A549 (cell line): ENCODE measurements at regions not wholly inside any gene's neighbourhood (a gene's known extent, or its start where the extent isn't known, plus 50 kb on each side); places are given as distances from the start of the nearest gene placed in this dataset.

Experiments used
- ATAC-seq, 2 experiments: fragments of 200-7000 bp in 1 of 2; fragments of >200 bp in 1 of 2; cut with Nextera tagmentation in 1 of 2; cut with Tn5 transposase in 1 of 2; 3 replicates each; pipeline versions ENCODE4 v1.8.0 to v1.9.1; 2018 to 2020; ENCODE audit warnings: mild to moderate bottlenecking in 1 of 2, moderate library complexity in 1 of 2
- CTCF ChIA-PET: fragments of 300-600 bp; sonication (Branson Sonifier 250); formaldehyde crosslinking; extraction: SDS; loops from one replicate; lab custom pipeline; 2021; ENCODE audit warnings: antibody characterized with exemption, inconsistent platforms; lab: Yijun Ruan, JAX
- POLR2A ChIA-PET: fragments of 350-600 bp; formaldehyde crosslinking; extraction: SDS; loops from one replicate; lab custom pipeline; 2021; ENCODE audit warnings: antibody characterized with exemption, inconsistent platforms; lab: Yijun Ruan, JAX
- DNase-seq, 2 experiments: peaks; one replicate each; pipeline versions ENCODE4 v3.0.0 to v3.0.0-alpha.2; 2011 to 2016; ENCODE audit warnings: low read depth in 1 of 2, low spot score in 1 of 2
- FAIRE-seq: peaks from 2 replicates; lab custom pipeline; 2011; peaks lifted over from hg19 to GRCh38; lab: Jason Lieb, UNC
- H3K27ac ChIP-seq, 2 experiments: fragments of >200 bp; sonication (Bioruptor Twin); formaldehyde crosslinking; 3 replicates each; pipeline ENCODE4 v1.5.1; 2016 to 2017
- H3K4me1 ChIP-seq: fragments of >200 bp; sonication (Bioruptor Twin); formaldehyde crosslinking; 3 replicates; pipeline ENCODE4 v1.6.1; 2016
- H3K4me2 ChIP-seq: fragments of >200 bp; sonication (Bioruptor Twin); formaldehyde crosslinking; 3 replicates; pipeline ENCODE4 v1.6.1; 2016
- H3K4me3 ChIP-seq: fragments of >200 bp; sonication (Bioruptor Twin); formaldehyde crosslinking; 3 replicates; pipeline ENCODE4 v1.5.1; 2016
- H3K9me3 ChIP-seq: fragments of >200 bp; sonication (Bioruptor Twin); formaldehyde crosslinking; 3 replicates; pipeline ENCODE4 v1.6.1; 2016
- BCL3 ChIP-seq: fragments of >200 bp; sonication (Bioruptor Twin); formaldehyde crosslinking; IDR thresholded peaks from 3 replicates; pipeline ENCODE4 v1.6.1; 2016
- BHLHE40 ChIP-seq: IDR thresholded peaks from 2 replicates; pipeline ENCODE4 v1.6.1; 2012; ENCODE audit warnings: low read depth, low read length, inconsistent platforms
- CBX2 ChIP-seq: fragments of 200-600 bp; sonication (generic); IDR thresholded peaks from 2 replicates; pipeline ENCODE4 v1.6.1; 2016; ENCODE audit warnings: low read depth, mild to moderate bottlenecking, borderline replicate concordance
- CBX8 ChIP-seq: fragments of 200-600 bp; sonication (generic); IDR thresholded peaks from 2 replicates; pipeline ENCODE4 v1.6.1; 2016
- CEBPB ChIP-seq, 2 experiments: fragments of >200 bp in 1 of 2; sonication (Bioruptor Twin) in 1 of 2; formaldehyde crosslinking in 1 of 2; IDR thresholded peaks; 2 replicates each; pipeline ENCODE4 v1.6.1; 2012 to 2016
- CHD4 ChIP-seq: fragments of 200-600 bp; sonication (generic); IDR thresholded peaks from 2 replicates; pipeline ENCODE4 v1.6.1; 2016; ENCODE audit warnings: antibody characterized with exemption, mild to moderate bottlenecking, borderline replicate concordance
- E2F6 ChIP-seq: IDR thresholded peaks from 2 replicates; pipeline ENCODE4 v1.6.1; 2012; ENCODE audit warnings: low read depth, borderline replicate concordance
- EP300 ChIP-seq, 2 experiments: fragments of >200 bp; sonication (Bioruptor Twin); formaldehyde crosslinking; IDR thresholded peaks; 2 replicates in 1 of 2; 3 replicates in 1 of 2; pipeline ENCODE4 v1.6.1; 2016 to 2017
- ESRRA ChIP-seq: fragments of 150-350 bp; IDR thresholded peaks from 2 replicates; pipeline ENCODE4 v1.6.1; 2014; ENCODE audit warnings: mild to moderate bottlenecking, low read length, borderline replicate concordance
- FOSB ChIP-seq: fragments of 250-450 bp; sonication (Bioruptor Pico); IDR thresholded peaks from 2 replicates; pipeline ENCODE4 v1.5.0; 2020; ENCODE audit warnings: mild to moderate bottlenecking, moderate library complexity
- FOXS1 ChIP-seq: fragments of 250-450 bp; sonication (Bioruptor Pico); IDR thresholded peaks from 2 replicates; pipeline ENCODE4 v1.5.0; 2020; ENCODE audit warnings: mild to moderate bottlenecking, moderate library complexity
- HMGXB4 ChIP-seq: fragments of 250-450 bp; sonication (Bioruptor Pico); IDR thresholded peaks from 2 replicates; pipeline ENCODE4 v1.5.0; 2021; ENCODE audit warnings: mild to moderate bottlenecking, moderate library complexity, borderline replicate concordance
- JUN ChIP-seq, 2 experiments: fragments of >200 bp; sonication (Bioruptor Twin); formaldehyde crosslinking; IDR thresholded peaks; 2 replicates in 1 of 2; 3 replicates in 1 of 2; pipeline ENCODE4 v1.6.1; 2016 to 2017
- JUNB ChIP-seq: fragments of >200 bp; sonication (Bioruptor Twin); formaldehyde crosslinking; IDR thresholded peaks from 2 replicates; pipeline ENCODE4 v1.6.1; 2016
- MAFK ChIP-seq: fragments of 450-650 bp; IDR thresholded peaks from 2 replicates; pipeline ENCODE4 v1.6.1; 2014; ENCODE audit not compliant: partially characterized antibody
- MAX ChIP-seq: IDR thresholded peaks from 2 replicates; pipeline ENCODE4 v1.6.1; 2012
- NPAS2 ChIP-seq: fragments of 250-450 bp; sonication (Bioruptor Pico); IDR thresholded peaks from 2 replicates; pipeline ENCODE4 v1.8.0; 2022; ENCODE audit warnings: mild to moderate bottlenecking, moderate library complexity, borderline replicate concordance
- NR3C1 ChIP-seq: fragments of >200 bp; sonication (Bioruptor Twin); formaldehyde crosslinking; IDR thresholded peaks from 3 replicates; pipeline ENCODE4 v1.6.1; 2017
- PBX3 ChIP-seq: IDR thresholded peaks from 2 replicates; pipeline ENCODE4 v1.6.1; 2012
- POLR2AphosphoS2 ChIP-seq: conservative IDR thresholded peaks from 2 replicates; pipeline ENCODE4 v1.6.1; 2012; ENCODE audit warnings: low read length, improper control_type of control experiment, inconsistent platforms
- RAD21 ChIP-seq, 2 experiments: fragments of >200 bp in 1 of 2; sonication (Bioruptor Twin) in 1 of 2; formaldehyde crosslinking in 1 of 2; IDR thresholded peaks in 1 of 2; conservative IDR thresholded peaks in 1 of 2; 2 replicates in 1 of 2; 3 replicates in 1 of 2; pipeline ENCODE4 v1.6.1; 2012 to 2018; ENCODE audit warnings: inconsistent platforms in 1 of 2
- ZC3H11A ChIP-seq: fragments of 450-650 bp; IDR thresholded peaks from 2 replicates; pipeline ENCODE4 v1.6.1; 2014; ENCODE audit warnings: antibody characterized with exemption, mild to moderate bottlenecking
- ZFP36 ChIP-seq: fragments of 450-650 bp; IDR thresholded peaks from 2 replicates; pipeline ENCODE4 v1.6.1; 2014; ENCODE audit warnings: borderline replicate concordance; ENCODE audit not compliant: partially characterized antibody
- ZNF302 ChIP-seq: fragments of 250-450 bp; sonication (Bioruptor Pico); IDR thresholded peaks from 2 replicates; pipeline ENCODE4 v1.9.0; 2021; ENCODE audit warnings: inconsistent platforms, mild to moderate bottlenecking, moderate library complexity
- WGBS: methylation state at CpG from one replicate; pipeline ENCODE4 v1.1.6; 2017; ENCODE audit errors: missing lambda C conversion rate; 5-methylcytosine and 5-hydroxymethylcytosine counted together

- 61% methylated on average over 2 of the region's 2 CpGs for WGBS
- ChIA-PET CTCF (no interaction called here), POLR2A (no interaction called here)
- Histone ChIP-seq H3K4me2 (no peak overlapping the region), H3K9me3 (no peaks in the 10 kb centered on the region), H3K27ac (no peak overlapping the region), H3K4me1 (no peaks in the 10 kb centered on the region), H3K4me3 (no peak overlapping the region)
- DNase-seq (no peak), ATAC-seq (no peak), FAIRE-seq (no peak)
- TF ChIP-seq ZC3H11A = no peak
- no peak for TF ChIP-seq HMGXB4 (CRISPR knock-in tag)
- no peak for TF ChIP-seq CEBPB (IDR thresholded peaks at IDR 0.05)
- no peak for TF ChIP-seq BCL3
- TF ChIP-seq ESRRA = no peak
Measured at GRCh38 chr5:133890314-133890713, 78.1 kb downstream of the C5orf15 start.

- TF ChIP-seq CBX8 = no peak
- TF ChIP-seq CBX2 = no peak
- no peak for TF ChIP-seq BHLHE40
- TF ChIP-seq JUNB = no peak
- TF ChIP-seq CHD4 = no peak
- TF ChIP-seq ZFP36 = no peak
- TF ChIP-seq POLR2AphosphoS2 = no peak
- no peak for TF ChIP-seq PBX3
- TF ChIP-seq NR3C1 = no peak
- TF ChIP-seq FOXS1 = no peak
- no peak for TF ChIP-seq RAD21 (conservative IDR thresholded peaks at IDR 0.05 in 1 of 2, IDR thresholded peaks at IDR 0.05 in 1 of 2)
- no peak for TF ChIP-seq MAFK
- ChIA-PET CTCF (interaction anchor here (1.6 kb wide), 1 partner anchor 20 kb away, joined by 6 read pairs; no protein-coding TSS in a partner anchor), POLR2A (no interaction called here)
- Histone ChIP-seq H3K4me1 (no peaks in the 10 kb centered on the region), H3K27ac (no peak overlapping the region), H3K4me2 (no peak overlapping the region), H3K4me3 (no peak overlapping the region), H3K9me3 (no peaks in the 10 kb centered on the region)
- DNase-seq (no peak), FAIRE-seq (no peak), ATAC-seq (no peak)
- 80% methylated on average over 6 of the region's 6 CpGs for WGBS
Measured at GRCh38 chr5:133889271-133889905, 79.0 kb downstream of the C5orf15 start.

GRCh38 chr5:133888625-133888991 lies 79.8 kb downstream of the C5orf15 start:
- ATAC-seq = no peak
- no peak overlapping the region for H3K27ac ChIP-seq

More at GRCh38 chr5:133888625-133888991, 79.8 kb downstream of the C5orf15 start:
- no peaks in the 10 kb centered on the region for H3K9me3 ChIP-seq
- no peaks in the 10 kb centered on the region for H3K4me1 ChIP-seq
- no peak overlapping the region for H3K4me3 ChIP-seq
- FAIRE-seq (no peak), DNase-seq (no peak)
- CTCF ChIA-PET = interaction anchor here (1.6 kb wide), 1 partner anchor 20 kb away, joined by 6 read pairs; no protein-coding TSS in a partner anchor
- TF ChIP-seq ZFP36 = no peak
- no peak for TF ChIP-seq JUN (IDR thresholded peaks at IDR 0.05)
- no peak for TF ChIP-seq ESRRA
- no peak for TF ChIP-seq FOSB (CRISPR knock-in tag)
- no peak for TF ChIP-seq MAX
- no peak for TF ChIP-seq ZNF302 (CRISPR knock-in tag)
- TF ChIP-seq NPAS2 (CRISPR knock-in tag) = no peak
- TF ChIP-seq EP300 (IDR thresholded peaks at IDR 0.05) = no peak
- TF ChIP-seq E2F6 = no peak
- TF ChIP-seq MAFK = no peak
- TF ChIP-seq, all 56 proteins: peak for 0
- POLR2A ChIA-PET = no interaction called here
- 82% methylated on average over 3 of the region's 3 CpGs for WGBS
- H3K4me2 ChIP-seq = no peak overlapping the region
